ENCODE measurements at regions not wholly inside any gene's neighbourhood (a gene's known extent, or its start where the extent isn't known, plus 50 kb on each side); places are given as distances from the start of the nearest gene placed in this dataset.

DNA sequence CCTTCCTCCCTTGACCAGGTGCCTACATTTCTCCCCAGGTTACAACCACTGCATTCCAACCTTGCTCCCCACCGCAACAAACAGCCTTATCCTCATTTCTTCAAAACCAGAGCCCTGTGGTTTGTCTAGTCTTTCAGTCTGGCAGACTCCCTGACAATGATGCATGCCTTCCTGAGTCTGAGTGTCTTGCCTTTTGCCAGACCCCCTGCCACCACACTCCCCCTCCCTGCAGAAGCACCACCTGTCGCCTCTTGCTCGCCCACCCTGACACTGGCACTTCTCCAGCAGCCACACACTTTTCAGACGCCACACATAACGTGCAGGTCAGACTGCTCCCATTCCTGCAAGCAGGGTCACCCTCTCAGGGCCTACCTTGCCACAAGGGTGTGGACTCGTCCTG lies 349.2 kb upstream of the NOCT start:
- Histone ChIP-seq H3K9me3 (no peaks in the 10 kb centered on the region), H3K27me3 (no peaks in the 10 kb centered on the region), H3K4me1 (ENCODE audit: insufficient read depth) (no peaks in the 10 kb centered on the region), H3K36me3 (no peaks in the 10 kb centered on the region), H3K27ac (no peak overlapping the region), H3K4me3 (no peak overlapping the region)
- TF ChIP-seq EP300 (IDR thresholded peaks at IDR 0.05) (no peak), POLR2A (IDR thresholded peaks at IDR 0.05) (no peak)
- TF ChIP-seq, protein P1, sequence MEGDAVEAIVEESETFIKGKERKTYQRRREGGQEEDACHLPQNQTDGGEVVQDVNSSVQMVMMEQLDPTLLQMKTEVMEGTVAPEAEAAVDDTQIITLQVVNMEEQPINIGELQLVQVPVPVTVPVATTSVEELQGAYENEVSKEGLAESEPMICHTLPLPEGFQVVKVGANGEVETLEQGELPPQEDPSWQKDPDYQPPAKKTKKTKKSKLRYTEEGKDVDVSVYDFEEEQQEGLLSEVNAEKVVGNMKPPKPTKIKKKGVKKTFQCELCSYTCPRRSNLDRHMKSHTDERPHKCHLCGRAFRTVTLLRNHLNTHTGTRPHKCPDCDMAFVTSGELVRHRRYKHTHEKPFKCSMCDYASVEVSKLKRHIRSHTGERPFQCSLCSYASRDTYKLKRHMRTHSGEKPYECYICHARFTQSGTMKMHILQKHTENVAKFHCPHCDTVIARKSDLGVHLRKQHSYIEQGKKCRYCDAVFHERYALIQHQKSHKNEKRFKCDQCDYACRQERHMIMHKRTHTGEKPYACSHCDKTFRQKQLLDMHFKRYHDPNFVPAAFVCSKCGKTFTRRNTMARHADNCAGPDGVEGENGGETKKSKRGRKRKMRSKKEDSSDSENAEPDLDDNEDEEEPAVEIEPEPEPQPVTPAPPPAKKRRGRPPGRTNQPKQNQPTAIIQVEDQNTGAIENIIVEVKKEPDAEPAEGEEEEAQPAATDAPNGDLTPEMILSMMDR (IDR thresholded peaks at IDR 0.05): no peak
- WGBS, 3 donors: 85 to 90% (median 88%) methylated on average over 6 of the region's 6 CpGs
- DNase-seq: no peak
- intact Hi-C loops (cut with DNase I): no loop called here

DNA sequence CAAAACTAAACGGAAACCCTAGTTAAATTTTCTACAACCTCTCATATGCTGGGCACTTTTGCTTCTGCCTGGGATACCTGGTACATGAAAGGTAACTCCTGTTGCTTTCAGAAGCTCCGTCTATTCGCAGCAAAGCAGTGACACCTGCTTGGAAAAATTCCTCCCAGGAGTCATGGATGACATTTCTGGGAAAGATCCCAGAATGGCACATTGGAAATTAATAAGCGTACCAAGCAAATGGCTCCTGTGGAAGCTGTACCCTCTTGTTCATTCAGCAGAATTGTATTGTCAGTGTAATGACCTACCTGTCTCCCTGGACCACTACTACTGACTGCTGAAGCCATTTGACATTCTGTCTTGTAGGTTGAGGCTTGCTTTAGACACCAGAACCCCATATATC lies 349.7 kb upstream of the NOCT start:
- H3K4me3 ChIP-seq: no peak overlapping the region
- no peak for DNase-seq
- H3K36me3 ChIP-seq: no peaks in the 10 kb centered on the region
- H3K27ac ChIP-seq: no peak overlapping the region
- no peaks in the 10 kb centered on the region for H3K9me3 ChIP-seq
- TF ChIP-seq, protein P1 (IDR thresholded peaks at IDR 0.05): no peak
- no peak for TF ChIP-seq POLR2A (IDR thresholded peaks at IDR 0.05)
- TF ChIP-seq EP300 (IDR thresholded peaks at IDR 0.05): no peak
- H3K27me3 ChIP-seq: no peaks in the 10 kb centered on the region
- H3K4me1 ChIP-seq (ENCODE audit: insufficient read depth): no peaks in the 10 kb centered on the region
- intact Hi-C loops (cut with DNase I): no loop called here
- WGBS, 3 donors: 92 to 97% (median 96%) methylated on average over 4 of the region's 4 CpGs

DNA sequence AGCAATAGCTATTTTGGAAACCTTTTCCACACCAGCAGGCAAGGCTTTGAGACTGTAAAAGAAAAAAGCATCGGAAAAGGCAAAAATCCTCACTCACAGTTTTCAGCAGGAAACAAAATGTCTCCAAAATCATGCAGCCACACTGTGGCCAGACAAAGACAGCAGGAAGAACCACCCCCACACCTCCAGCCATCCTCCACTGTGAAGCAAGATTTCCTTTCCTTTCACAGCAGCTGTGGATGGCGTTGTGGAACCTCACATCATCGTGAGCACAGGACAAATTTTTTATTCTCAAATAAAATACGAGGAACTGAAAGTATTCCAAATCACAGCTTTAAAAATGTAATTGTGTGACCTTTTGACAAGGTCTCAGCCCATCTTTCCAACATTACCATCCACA lies 351.7 kb upstream of the NOCT start:
- Histone ChIP-seq H3K4me3 (no peak overlapping the region), H3K4me1 (ENCODE audit: insufficient read depth) (no peaks in the 10 kb centered on the region), H3K9me3 (no peaks in the 10 kb centered on the region), H3K27me3 (no peaks in the 10 kb centered on the region), H3K36me3 (no peaks in the 10 kb centered on the region), H3K27ac (no peak overlapping the region)
- TF ChIP-seq EP300 (IDR thresholded peaks at IDR 0.05) (no peak), POLR2A (IDR thresholded peaks at IDR 0.05) (no peak)
- TF ChIP-seq, protein P1 (IDR thresholded peaks at IDR 0.05): no peak
- 67 to 75% (median 73%) methylated on average over 4 of the region's 4 CpGs for WGBS, 3 donors
- intact Hi-C loops (cut with DNase I): no loop called here
- DNase-seq: no peak

DNA sequence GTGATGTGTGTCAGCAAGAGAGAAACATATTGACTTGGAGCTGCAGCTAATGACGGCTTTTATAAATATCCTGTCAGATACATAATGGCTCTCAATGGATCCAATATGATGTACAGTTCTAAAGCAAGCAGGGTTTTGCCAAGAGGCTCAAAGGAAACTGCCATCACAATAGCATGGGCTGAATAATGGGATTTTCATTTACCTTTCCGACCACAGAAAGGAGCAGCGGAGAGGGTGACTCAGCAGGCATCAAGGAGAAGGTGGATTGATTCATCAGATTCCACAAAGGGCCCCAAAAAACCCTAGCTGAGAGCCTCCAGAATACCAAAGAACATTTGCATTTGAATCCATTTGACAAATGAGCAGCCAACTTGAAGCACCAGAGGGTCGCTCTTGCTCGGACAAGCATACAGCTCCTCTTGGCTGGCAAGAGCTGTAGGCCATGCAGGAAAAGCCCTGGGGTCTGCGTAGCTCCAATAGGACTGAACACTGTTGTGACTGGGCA lies 355.7 kb upstream of the NOCT start:
- no peaks in the 10 kb centered on the region for H3K9me3 ChIP-seq
- no peak overlapping the region for H3K4me3 ChIP-seq
- intact Hi-C loops (cut with DNase I): no loop called here
- H3K27ac ChIP-seq: no peak overlapping the region
- no peaks in the 10 kb centered on the region for H3K36me3 ChIP-seq
- H3K27me3 ChIP-seq: no peaks in the 10 kb centered on the region
- DNase-seq: no peak
- TF ChIP-seq, protein P1 (IDR thresholded peaks at IDR 0.05): no peak
- TF ChIP-seq POLR2A (IDR thresholded peaks at IDR 0.05) (no peak), EP300 (IDR thresholded peaks at IDR 0.05) (no peak)
- 94 to 96% (median 95%) methylated on average over 6 of the region's 6 CpGs for WGBS, 3 donors
- H3K4me1 ChIP-seq (ENCODE audit: insufficient read depth): no peaks in the 10 kb centered on the region
